T-helper 2 cell (primary cell): ENCODE measurements at regions not wholly inside any gene's neighbourhood (a gene's known extent, or its start where the extent isn't known, plus 50 kb on each side); places are given as distances from the start of the nearest gene placed in this dataset.
"Not testable (repeated sequence)": the region's sequence is repeated elsewhere in the genome, so short reads cannot be mapped to it uniquely, and the experiment has no call there.

Source experiments
- DNase-seq, 5 experiments: peaks; one replicate each; pipeline versions ENCODE4 v3.0.0 to v3.0.0-alpha.2; 2012 to 2022

DNA sequence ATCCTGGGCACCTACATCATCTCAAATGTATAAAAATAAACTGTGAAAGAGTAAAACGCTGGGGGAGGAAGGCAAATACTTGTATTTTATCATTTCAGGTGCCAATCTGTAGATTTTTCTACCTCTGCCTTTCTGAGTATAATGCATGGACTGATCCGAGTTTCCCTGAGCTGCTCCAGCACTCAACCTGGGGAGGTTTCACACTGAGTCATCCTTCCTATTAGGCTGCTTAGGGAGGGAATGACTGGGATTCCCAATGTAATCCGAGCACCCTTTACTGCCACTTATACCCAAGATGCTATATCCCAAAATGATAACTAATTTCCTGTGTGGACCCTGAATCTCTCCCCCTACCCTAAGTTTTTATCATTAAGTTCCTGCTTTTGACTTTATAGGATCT lies 126.6 kb downstream of the HNRNPD start:
- no peak for DNase-seq

DNA sequence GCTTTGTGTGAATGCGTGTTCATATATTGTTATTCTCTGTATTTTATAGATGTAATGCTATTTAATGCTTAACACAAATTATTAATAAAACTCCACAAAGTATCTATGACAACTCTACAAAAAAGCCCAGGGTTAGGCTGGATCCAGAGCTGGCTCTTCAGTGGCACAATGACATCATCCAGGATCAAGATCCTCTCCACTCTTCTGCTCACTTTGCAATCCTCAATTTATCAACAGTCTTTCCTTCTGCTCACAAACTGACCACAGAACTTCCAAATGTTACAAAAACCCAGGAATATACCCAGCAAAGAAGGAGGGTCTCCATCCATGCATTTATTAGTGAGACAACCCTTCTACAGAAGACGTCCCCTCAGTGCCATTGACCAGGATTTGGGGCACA lies 132.3 kb downstream of the HNRNPD start:
- no peak for DNase-seq

DNA sequence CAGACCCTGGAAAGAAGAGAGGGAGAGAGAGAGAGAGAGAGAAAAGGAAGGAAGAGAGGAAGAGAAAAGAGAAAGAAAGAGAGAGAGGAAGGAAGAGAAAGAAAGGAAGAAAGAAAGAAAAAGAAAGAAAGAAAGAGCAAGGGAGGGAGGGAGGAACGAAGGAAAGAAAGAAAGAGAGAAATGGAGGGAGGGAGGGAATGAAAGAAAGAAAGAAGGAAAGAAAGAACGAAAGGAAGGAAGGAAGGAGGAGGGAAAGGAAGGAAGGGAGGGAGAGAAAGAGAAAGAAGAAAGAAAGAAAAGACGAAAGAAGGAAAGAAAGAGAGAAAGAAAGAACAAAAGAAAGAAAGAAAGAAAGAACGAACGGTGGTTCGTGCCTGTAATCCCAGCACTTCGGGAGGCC lies 133.4 kb downstream of the HNRNPD start:
- DNase-seq: no peak

DNA sequence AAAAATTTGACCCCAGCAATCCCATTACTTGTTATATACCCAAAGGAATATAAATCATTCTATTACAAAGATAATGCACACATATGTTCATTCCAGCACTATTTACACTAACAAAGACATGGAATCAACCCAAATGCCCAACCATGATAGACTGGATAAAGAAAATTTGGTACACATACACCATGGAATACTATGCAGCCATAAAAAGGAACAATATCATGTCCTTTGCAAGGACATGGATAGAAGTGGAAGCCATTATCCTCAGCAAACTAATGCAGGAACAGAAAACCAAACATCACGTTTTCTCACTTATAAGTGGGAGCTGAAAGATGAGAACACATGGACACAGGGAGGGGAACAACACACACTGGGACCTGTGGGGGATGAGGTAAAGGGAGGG lies 136.6 kb downstream of the HNRNPD start:
- not testable (repeated sequence) for DNase-seq

DNA sequence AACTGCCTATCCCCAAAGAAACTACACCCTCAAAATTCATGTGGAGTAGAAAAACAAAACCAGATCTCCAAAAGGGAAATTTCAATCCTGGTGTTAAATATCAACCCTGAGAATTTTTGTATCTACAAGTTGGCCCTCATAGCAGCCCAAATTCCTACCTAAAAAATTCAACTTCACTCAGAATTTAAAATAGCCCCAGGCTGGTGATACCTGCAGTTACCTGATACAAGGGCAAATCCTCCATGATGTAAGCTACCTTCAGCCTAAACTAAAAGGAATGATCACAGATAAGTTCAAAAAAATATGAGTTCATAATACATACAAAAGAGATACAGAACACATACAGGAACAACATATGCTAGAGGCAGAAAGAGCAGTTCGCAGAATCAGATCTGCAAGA lies 138.4 kb downstream of the HNRNPD start:
- DNase-seq: no peak

DNA sequence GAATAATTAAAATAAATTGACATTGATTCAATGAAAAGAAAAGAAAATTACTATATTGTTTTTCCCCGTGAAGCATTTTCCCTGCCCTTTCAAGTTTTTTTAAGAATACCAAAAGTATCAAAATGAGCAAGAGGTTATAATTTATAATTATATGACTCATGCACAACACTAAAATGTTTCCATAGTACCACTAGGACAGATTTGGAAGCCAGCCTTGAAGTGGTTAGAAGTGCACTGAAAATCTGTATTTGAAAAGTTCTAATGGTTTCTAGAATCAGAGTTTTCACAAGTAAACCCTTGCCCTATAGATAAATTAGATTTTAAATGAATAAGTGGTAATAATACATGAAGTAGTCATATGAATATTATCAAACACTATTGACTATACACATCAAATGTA lies 140.9 kb downstream of the HNRNPD start:
- no peak for DNase-seq

DNA sequence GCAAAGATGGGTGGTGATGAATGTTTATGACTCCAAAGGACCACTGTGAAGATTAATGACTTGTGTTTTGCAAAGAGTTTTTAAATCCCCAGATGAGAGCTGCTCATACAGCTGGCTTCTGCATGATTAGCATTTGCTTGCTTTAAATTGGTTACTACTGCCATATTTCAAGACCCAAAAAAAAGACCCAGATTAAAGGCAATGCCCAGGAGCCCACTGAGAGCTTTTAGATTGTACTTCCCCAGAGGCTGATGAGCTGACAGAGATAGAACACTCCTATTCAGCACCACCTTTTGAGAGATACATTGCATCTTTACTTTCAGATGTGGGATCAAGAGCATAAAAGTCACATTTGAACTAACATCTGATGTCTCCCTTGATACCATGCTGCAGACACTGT lies 142.0 kb downstream of the HNRNPD start:
- DNase-seq: no peak

DNA sequence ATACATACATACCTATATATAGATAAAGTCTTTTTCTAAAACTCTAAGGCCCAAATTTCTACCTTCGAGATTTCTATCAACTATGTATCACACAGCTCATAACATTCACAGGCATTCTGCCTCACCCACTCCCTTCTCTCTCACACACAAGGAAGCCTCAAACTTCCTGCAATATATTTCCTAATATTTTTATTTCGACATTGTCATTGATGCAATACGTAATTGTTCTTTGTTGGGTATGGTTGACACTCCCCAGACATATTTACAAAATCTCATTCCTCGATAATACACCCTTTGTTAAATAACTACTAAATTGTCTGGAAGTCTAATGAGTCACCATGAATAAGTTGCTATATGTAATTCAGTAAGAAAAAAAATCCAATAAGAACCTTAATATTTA lies 143.5 kb downstream of the HNRNPD start:
- no peak for DNase-seq

DNA sequence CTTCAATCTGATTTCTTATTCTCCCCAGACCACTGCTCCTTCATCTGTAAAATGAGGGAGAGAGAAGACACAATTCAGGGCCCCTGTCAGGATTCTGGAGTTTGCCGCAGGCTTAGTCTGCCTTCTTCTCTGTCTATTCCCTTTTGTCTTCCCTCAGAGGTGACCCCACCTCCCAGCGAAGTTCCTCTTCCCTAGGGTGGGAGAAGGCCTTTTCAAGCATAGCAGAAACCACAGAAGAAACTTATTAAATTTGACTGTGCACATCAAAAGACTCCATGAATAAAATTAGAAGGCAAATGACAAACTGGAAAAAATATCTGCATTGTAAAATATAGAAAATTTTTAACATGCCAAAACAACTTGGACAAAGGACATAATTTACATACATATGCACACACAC lies 148.8 kb downstream of the HNRNPD start:
- DNase-seq: no peak

DNA sequence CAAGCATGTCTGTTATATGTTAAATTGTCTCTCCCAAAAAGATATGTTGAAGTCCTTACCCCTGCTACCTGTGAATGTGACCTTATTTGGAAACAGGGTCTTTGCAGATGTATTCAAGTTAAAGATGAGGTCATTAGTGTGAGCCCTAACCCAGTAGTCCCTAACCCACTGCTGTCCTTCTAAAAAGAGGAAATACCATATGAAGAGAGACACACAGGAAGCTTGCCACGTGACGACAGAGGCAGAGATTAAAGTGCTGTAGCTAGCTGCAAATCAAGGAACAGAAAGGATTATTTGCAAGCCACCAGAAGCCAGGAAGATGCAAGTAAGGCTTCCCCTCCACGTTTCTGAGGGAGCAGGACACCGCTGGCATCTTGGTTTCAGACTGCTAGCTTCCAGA lies 150.1 kb downstream of the HNRNPD start:
- peak in 1 of 5 experiments; percentile 24 for DNase-seq

DNA sequence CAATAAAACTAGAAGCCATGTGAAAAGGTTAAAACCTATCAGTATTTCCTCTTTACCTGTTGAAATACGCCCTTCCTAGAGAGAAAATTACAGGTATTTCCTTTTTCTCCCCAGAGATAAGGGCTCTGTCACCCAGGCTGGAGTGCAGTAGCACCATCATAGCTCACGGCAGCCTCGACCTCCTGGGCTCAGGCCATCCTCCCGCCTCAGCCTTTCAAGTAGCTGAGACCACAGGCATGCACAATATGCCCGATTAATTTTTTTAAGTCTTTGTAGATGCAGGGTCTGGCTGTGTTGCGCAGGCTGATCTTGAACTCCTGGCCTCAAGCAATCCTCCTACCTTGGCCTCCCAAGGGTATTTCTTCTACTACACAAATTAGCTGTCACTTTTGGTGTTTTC lies 154.4 kb downstream of the HNRNPD start:
- no peak for DNase-seq

DNA sequence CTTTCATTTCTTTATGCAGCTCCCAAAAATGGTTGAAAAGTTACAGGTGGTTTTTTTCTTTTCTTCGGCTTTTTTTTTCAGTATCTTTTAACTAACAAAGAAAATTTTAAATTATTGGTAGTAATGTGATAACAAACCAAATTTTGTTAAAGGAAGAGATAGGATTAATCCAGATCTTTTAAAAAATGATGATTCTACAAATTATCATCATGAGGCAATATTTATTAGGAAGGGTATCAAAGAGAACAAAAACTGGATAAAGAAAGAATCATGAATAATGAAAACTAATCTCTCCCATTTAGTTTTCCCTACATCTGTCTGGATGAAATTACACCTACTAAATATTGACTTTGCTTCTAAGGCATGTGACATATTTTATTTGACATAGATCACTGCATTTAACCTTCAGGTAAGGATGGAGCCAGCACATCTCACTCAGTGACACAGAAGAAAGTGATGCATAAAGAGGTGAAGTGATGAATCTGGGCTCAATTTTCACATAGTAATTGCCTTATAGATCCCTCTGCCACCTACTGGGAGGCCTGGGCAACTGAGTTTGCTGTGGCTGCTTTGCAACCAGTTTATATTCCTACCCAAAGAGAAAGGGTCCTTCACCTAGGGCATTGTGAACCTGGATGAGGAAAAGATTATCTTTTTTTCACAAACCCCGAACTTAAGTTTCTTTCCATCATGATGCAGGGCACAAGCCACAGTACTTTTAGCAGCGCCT lies 155.6 kb downstream of the HNRNPD start:
- peak in 1 of 5 experiments; percentile 11 for DNase-seq

DNA sequence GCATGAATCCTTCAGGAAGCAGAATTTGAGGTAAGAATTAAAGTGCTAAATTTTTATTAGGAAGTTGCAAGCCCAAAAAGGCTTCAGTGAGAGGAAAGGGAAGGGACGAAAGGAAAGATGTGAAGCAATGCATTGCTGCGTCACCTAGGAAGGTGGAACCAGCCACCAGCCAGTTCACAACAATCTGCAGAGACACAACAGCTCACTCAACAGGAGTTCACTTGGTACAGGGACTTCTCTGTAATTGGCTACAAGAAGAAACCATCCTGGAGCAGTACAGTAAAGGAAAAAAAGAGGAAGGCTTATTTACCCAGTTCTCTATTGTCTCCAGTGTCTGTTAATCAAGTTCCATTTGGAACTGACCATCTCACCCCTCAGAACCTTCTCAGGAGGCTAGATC lies 157.6 kb downstream of the HNRNPD start:
- DNase-seq: no peak

DNA sequence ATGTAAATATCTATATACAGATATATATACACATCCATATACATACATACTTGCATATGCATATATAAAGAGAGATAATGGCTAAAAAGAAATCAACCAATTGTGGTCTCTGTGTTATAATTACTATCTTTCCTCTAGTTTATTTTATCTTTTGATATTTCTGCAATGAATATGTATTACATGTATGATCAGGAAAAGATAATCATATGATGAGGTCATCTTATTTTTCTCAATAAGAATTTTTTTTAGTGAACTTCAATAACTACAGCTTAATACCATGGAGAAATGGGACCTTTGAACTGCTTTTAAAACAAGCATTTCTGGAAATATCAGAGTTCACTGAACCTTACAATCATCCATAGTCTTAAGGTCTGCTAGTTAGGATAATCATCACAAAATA lies 158.0 kb downstream of the HNRNPD start:
- no peak for DNase-seq

DNA sequence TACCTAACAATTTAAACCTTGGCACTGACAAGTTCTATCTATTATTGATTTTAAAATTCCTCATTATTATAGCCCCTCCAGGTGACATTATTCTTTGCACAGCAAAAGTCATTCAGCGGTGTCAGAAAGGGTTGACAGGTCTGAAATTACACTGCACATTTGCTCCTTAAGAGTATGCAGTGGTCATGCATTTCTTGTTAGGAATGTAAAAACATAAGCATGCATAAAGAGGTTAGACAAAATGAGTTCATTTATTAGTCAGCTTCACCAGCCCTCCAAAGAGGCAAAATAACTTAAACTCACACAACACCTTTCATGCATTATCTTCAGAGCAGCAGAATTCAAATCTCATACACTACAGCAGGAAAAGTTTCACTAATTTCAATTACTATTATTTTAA lies 158.8 kb downstream of the HNRNPD start:
- no peak for DNase-seq

DNA sequence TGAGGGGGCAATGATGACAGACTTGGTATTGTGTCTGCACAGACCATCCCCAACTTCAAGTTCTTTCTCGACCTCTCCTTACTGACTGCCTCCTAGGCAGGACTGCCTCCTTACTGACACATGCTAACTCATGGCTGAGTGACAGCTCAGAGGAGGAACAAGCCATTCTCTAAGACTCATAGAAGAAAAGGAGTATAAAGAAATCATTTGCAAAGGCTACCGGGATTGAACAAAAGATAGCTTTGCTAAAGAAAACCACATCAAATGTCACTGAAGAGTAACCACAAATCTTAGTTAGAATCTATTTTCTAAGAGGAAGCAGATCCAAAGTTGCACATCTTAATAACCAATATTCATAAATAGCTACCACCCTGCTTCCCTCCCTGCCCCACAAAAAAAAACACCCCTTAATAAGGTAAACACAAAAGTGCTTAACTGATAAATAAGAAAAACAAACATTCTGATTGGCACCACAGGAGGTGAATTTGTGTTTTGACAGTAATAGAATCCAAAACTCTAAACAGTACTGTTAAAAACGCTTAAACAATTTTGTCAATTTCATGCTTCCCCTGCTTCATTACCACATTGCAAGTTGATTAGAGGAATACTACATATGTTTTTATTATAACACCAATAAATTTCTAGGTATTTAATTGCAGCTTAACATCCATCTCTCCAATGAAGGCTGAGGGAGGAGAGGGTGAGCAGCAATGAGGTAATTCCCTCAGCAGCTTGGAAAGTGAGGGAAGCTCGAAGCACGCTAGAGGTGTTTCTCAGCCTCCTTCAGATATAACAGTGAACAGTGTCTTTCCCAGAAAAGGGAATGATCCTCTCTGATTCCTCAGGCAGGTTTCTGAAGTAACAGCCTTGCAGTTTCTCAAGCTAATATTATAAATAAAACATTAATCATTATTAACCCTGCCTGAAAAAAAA lies 160.0 kb downstream of the HNRNPD start:
- DNase-seq: peak in 2 of 5 experiments; percentile 19 to 69

DNA sequence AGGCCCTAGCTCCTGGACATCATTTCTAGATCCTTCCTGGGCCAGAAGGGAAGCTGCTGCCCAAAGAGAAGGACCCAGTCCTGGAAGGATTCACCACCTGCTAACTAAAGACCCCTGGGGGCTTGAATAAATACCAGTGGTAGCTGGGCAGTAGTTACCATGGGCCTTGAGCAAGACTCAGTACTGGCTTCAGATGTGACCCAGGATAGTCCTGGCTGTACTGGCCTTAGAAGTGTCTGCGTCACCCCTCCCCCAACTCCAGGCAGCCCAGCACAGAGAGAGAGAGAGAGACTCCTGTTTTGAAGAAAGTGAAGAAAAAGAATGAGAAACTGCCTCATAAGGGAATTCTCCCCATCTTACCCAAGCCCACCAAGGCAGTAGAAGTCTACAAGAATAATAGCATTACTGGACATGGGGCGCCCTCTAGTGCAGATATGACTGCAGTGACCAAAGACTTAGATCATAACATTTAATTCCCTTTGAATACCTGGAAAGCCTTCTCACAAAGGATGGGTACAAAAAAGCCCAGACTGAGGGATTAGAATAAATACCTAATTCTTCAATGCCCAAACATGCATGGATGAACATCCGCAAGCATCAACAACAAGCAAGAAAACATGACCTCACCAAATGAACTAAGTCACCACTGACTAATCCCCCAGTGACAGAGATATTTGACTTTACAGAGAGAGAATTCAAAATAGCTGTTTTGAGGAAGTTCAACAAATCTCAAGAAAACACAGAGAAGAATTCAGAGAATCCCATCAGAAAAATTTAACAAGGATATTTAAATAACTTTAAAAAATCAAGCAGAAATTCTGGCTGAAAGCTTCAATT lies 171.8 kb downstream of the HNRNPD start:
- DNase-seq: peak in 4 of 5 experiments; percentile 6 to 40 (median 16)

DNA sequence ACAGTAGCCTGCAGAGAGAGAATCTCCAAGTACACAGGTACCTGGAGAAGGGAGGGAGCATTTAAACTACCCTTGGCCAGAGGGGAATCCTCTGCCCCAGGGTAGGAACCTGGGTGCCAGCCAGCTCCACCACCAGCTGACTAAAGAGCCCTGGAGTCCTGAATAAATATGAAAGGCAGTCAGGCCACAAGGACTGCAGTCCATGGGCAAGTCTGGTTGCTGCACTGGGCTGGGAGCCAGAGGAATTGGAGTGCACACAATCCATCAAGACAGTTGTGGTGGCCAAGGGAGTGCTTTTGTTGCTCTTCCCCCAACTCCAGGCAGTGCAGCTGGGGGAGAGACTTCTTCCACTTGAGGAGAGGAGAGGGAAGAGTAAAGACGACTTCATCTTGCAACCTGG lies 172.5 kb downstream of the HNRNPD start:
- DNase-seq: no peak

DNA sequence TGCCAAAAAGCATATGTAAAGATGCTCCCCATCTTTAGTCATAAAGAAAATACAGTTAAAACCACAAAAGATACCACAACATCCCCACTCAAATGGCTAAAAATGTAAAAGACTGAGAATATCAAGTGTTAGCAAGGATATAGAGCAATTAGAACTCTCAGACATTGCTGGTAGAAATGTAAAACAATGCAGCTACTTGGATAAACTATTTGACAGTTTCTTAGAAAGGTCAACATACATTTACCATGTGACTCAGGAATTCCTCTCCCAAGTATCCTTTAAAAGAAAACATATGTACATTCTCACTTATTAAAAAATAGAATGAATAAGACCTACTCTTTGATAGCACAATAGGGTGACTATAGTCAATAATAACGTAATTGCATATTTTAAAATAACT lies 173.7 kb downstream of the HNRNPD start:
- no peak for DNase-seq

DNA sequence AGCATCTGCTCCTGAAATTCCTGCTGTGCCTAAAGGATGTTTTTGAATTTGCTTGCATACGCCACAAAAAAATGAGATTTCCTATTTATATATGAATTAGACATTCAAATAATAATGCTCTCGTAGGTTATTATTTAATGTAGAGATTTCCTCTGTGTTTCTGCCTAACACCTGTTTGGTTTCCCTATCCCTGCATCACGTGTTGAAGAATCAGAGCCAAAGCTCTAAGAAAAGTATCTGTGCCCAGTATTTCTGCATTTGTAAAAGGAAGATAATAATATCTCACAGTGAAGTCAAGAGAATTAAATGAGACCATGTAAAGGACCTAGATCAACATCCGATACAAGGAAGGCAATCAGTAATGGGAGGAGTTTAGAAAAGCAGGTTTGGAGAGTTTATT lies 179.5 kb downstream of the HNRNPD start:
- no peak for DNase-seq

DNA sequence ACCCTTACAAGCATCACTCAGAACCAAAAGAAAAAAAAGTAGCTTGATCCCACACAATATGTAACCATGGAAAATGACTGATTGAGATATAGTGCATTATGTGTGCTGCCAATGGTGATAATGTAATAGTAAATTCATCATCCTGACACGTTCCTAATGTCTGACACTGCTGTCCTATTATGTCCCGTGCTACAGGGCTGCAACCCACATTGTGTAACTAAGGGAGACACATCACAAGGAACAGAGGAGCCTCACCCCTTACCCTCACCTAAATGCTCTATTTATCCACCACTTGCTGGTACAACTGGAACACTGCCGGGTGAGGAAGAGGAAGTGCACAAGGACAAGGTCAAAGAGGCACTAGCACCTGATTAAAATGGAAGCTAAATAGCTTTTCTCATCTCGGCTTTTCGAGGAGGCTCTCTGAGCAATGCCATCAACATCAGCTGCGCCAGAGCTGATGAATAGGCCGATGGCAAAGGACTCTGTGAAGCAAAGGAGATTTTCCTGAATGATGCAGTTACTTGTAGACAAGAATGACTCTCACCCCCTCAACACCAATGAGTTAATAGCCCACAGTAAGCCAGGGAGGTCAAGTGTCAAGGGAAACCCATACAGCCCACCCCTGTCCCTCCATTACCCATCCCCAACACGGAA lies 181.6 kb downstream of the HNRNPD start:
- DNase-seq: no peak

DNA sequence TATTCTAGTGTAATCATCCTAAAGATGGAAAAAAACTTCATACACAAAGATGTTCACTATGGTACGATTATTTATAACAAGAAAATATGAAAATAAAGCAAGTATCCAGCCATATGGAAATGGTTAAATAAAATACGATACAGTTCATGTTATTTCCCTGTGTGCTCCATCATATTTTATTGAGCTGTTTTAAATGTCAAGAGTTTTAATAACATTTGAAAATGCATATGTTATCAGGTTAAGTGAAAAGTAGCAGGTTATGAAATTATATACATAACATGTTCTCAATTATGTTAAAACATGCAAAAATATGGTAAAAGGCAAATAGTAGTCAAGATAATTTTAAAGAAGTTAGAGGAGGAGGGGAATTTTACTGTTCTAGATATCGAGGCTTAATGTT lies 192.0 kb downstream of the HNRNPD start:
- DNase-seq: no peak

DNA sequence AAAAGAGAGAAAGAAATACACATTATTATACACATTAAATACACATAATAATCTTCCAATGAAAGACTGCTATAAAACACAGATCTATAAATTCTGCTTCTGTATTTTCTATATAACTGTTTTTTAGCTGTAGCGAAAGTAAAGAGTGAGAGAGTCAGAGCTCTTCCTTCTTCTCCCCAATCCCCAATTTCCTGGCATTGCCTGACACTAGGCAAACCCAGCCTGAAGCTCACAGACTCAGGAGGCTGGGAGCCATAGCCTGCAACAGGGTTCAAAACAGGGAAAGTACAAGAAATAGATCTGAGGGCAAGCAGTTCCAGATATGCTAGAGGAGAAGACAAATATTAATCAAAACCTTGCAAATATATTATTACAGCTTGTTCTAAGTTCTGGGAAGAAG lies 201.6 kb downstream of the HNRNPD start:
- DNase-seq: no peak
